ENCODE measurements at regions not wholly inside any gene's neighbourhood (a gene's known extent, or its start where the extent isn't known, plus 50 kb on each side); places are given as distances from the start of the nearest gene placed in this dataset.

GRCh38 chr12:124437617-124438436 lies 129.6 kb downstream of the NCOR2 start:
- DNase-seq (no peak), ATAC-seq (no peak)
- H3K9me2 ChIP-seq (replicated peaks; ENCODE audit: low read length): no peaks in the 10 kb centered on the region
- TF ChIP-seq EZH2phosphoT487 (IDR thresholded peaks at IDR 0.05; ENCODE audit: borderline replicate concordance, low read length) (no peak), EZH2 (IDR thresholded peaks at IDR 0.05; ENCODE audit: low read length, unreplicated experiment) (no peak), CTCF (conservative IDR thresholded peaks at IDR 0.05; ENCODE audit: low read depth, low read length) (no peak)
- H3F3A ChIP-seq (ENCODE audit: low read length, unreplicated experiment): no peaks in the 10 kb centered on the region
- peaks cover 17% of the 10 kb centered on the region for H3K4me1 ChIP-seq (ENCODE audit: insufficient read depth, low read length)
- H3K9ac ChIP-seq (ENCODE audit: low read length): no peak overlapping the region
- POLR2A ChIA-PET (ENCODE audit: unreplicated experiment): no interaction called here
- intact Hi-C loops (cut with micrococcal nuclease): no loop called here
- H4K20me1 ChIP-seq (ENCODE audit: low read length): no peaks in the 10 kb centered on the region
- CTCF ChIA-PET: no interaction called here
- no peak overlapping the region for H2AFZ ChIP-seq (ENCODE audit: low read length)
- 0 out of 2 replicates have a peak, but pooled peaks cover 2% of the 10 kb centered on the region for H3K36me3 ChIP-seq (ENCODE audit: low read depth, low read length)
- no peaks in the 10 kb centered on the region for H3K27me3 ChIP-seq (ENCODE audit: low read length)
- BruUV-seq (replicated peaks): no TSS peak
- H3K27ac ChIP-seq (ENCODE audit: low read length): no peak overlapping the region
- no peaks in the 10 kb centered on the region for H3K9me3 ChIP-seq (ENCODE audit: low read length)
- H3K79me2 ChIP-seq (ENCODE audit: low read length): no peaks in the 10 kb centered on the region
- no peak overlapping the region for H3K4me3 ChIP-seq (ENCODE audit: low read length)
- no peak overlapping the region for H3K4me2 ChIP-seq (ENCODE audit: low read length)

DNA sequence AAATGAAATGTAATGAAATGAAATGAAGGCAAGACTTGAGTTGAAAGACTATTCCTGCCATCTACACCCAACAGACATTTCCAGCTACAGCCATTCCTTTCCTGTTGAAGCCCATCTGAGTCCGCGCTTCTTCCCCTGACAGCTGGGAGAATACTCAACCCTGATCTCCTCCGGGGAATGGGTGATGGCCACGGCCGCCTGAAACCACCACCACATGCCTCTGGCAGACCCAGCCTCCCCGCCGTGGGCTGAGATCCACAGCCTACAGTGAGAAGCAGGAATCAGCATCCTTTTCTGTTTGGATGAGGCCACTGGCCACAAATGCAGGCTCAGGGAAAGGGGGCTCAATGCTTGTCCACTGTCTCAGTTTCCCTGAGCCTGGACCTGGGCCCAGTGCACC lies 130.3 kb downstream of the NCOR2 start:
- ChIA-PET CTCF (no interaction called here), POLR2A (ENCODE audit: unreplicated experiment) (no interaction called here)
- H2AFZ ChIP-seq (ENCODE audit: low read length): no peak overlapping the region
- intact Hi-C loops (cut with micrococcal nuclease): no loop called here
- BruUV-seq (replicated peaks): no TSS peak
- no peak overlapping the region for H3K9ac ChIP-seq (ENCODE audit: low read length)
- no peak overlapping the region for H3K4me2 ChIP-seq (ENCODE audit: low read length)
- no peak overlapping the region for H3K27ac ChIP-seq (ENCODE audit: low read length)
- no peaks in the 10 kb centered on the region for H3K9me3 ChIP-seq (ENCODE audit: low read length)
- DNase-seq: no peak
- TF ChIP-seq EZH2phosphoT487 (IDR thresholded peaks at IDR 0.05; ENCODE audit: borderline replicate concordance, low read length) (no peak), EZH2 (IDR thresholded peaks at IDR 0.05; ENCODE audit: low read length, unreplicated experiment) (no peak), CTCF (conservative IDR thresholded peaks at IDR 0.05; ENCODE audit: low read depth, low read length) (no peak)
- H3K36me3 ChIP-seq (ENCODE audit: low read depth, low read length): 0 out of 2 replicates have a peak, but pooled peaks cover 2% of the 10 kb centered on the region
- H3K9me2 ChIP-seq (replicated peaks; ENCODE audit: low read length): no peaks in the 10 kb centered on the region
- H3K79me2 ChIP-seq (ENCODE audit: low read length): no peaks in the 10 kb centered on the region
- no peak overlapping the region for H3K4me3 ChIP-seq (ENCODE audit: low read length)
- no peak for ATAC-seq
- no peaks in the 10 kb centered on the region for H4K20me1 ChIP-seq (ENCODE audit: low read length)
- no peaks in the 10 kb centered on the region for H3F3A ChIP-seq (ENCODE audit: low read length, unreplicated experiment)
- H3K27me3 ChIP-seq (ENCODE audit: low read length): no peaks in the 10 kb centered on the region
- peaks cover 17% of the 10 kb centered on the region for H3K4me1 ChIP-seq (ENCODE audit: insufficient read depth, low read length)

DNA sequence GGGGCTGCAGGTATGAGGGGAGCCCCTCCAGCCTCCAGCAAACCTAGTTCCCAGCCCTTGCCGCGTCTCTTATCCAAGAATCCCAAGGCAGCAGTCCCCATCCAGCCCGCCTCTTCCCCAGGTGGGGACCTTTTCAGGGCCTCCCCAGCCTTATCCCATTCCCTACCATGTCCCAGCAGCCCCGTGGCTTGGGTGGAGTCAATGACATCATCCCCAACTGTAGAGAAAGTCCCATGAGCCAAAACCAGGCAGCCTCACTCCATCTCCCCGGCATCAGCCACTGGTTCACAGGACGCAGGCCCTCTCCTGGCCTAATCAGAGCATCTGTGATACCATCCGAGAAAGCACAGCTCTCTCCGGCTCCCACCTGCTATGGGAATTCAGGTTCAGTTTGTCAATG lies 131.0 kb downstream of the NCOR2 start:
- Histone ChIP-seq H4K20me1 (ENCODE audit: low read length) (no peaks in the 10 kb centered on the region), H3K4me3 (ENCODE audit: low read length) (no peak overlapping the region), H3K27ac (ENCODE audit: low read length) (no peak overlapping the region), H3K27me3 (ENCODE audit: low read length) (no peaks in the 10 kb centered on the region), H3K9me2 (replicated peaks; ENCODE audit: low read length) (no peaks in the 10 kb centered on the region), H3K79me2 (ENCODE audit: low read length) (no peaks in the 10 kb centered on the region), H3K4me2 (ENCODE audit: low read length) (no peak overlapping the region), H3K4me1 (ENCODE audit: insufficient read depth, low read length) (peaks cover 12% of the 10 kb centered on the region), H3K9ac (ENCODE audit: low read length) (no peak overlapping the region), H2AFZ (ENCODE audit: low read length) (no peak overlapping the region), H3K36me3 (ENCODE audit: low read depth, low read length) (0 out of 2 replicates have a peak, but pooled peaks cover 2% of the 10 kb centered on the region), H3F3A (ENCODE audit: low read length, unreplicated experiment) (no peaks in the 10 kb centered on the region), H3K9me3 (ENCODE audit: low read length) (no peaks in the 10 kb centered on the region)
- no peak for ATAC-seq
- ChIA-PET CTCF (no interaction called here), POLR2A (ENCODE audit: unreplicated experiment) (no interaction called here)
- BruUV-seq (replicated peaks): no TSS peak
- intact Hi-C loops (cut with micrococcal nuclease): no loop called here
- DNase-seq: no peak
- no peak for TF ChIP-seq CTCF (conservative IDR thresholded peaks at IDR 0.05; ENCODE audit: low read depth, low read length)
- TF ChIP-seq EZH2 (IDR thresholded peaks at IDR 0.05; ENCODE audit: low read length, unreplicated experiment): no peak
- TF ChIP-seq EZH2phosphoT487 (IDR thresholded peaks at IDR 0.05; ENCODE audit: borderline replicate concordance, low read length): no peak

Measured in PC-3 (cell line).